ENCODE measurements at regions not wholly inside any gene's neighbourhood (a gene's known extent, or its start where the extent isn't known, plus 50 kb on each side); places are given as distances from the start of the nearest gene placed in this dataset.

DNA sequence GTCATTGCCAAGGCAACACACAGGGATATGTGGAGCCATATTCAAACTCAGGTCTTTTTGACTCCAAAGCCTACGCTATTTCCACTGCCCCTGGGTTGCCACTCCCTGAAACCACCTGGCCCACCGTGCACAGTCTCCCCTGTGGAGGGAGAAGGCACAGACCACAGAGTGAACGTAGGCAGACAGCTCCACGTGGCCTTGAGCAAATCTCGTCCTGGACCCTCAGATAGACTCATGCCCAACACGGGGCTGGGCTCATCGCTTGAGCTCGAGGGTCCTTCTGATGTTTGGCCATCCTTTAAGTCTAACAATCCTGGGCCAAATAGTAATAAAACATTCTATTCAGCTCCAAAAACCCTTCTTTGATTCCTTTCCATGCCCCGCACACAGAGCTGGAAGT, 72.0 kb downstream of the CPN2 start:
- TF ChIP-seq EP300 (IDR thresholded peaks at IDR 0.05): no peak
- no peak for TF ChIP-seq POLR2A (IDR thresholded peaks at IDR 0.05)

All from sigmoid colon (tissue), 4 donors.